ENCODE measurements at regions not wholly inside any gene's neighbourhood (a gene's known extent, or its start where the extent isn't known, plus 50 kb on each side); places are given as distances from the start of the nearest gene placed in this dataset.

DNA sequence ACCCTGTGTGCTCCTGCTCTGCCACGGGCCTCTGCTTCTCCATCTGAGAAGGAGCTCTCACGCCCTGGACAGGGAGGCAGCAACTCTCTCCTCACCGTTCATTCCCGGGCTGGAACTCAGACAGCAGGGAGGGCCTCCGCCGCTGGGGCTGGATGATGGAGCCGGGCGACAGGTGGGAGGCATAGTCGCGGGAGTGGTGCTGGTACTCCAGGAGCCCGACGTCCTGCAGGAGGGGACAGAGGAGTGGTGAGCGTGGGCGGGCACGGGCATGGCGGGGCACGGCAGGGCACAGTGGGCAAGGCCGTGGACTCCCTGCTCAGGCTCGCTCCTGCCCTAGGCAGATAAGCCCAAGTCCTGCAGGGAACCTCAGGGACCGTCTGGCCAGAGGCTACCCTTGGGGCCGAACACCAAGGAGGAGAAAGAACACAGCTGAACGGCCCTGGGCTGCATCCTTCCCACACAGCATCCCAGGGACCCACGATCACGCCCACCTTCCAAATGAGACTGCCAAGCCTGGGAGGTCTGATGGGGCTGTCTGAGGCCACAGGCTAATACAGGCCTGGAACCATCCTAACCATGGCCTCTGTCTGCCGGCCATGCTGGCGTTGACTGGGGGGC, 81.0 kb downstream of the NCOR2 start:
- TF ChIP-seq, protein P1, sequence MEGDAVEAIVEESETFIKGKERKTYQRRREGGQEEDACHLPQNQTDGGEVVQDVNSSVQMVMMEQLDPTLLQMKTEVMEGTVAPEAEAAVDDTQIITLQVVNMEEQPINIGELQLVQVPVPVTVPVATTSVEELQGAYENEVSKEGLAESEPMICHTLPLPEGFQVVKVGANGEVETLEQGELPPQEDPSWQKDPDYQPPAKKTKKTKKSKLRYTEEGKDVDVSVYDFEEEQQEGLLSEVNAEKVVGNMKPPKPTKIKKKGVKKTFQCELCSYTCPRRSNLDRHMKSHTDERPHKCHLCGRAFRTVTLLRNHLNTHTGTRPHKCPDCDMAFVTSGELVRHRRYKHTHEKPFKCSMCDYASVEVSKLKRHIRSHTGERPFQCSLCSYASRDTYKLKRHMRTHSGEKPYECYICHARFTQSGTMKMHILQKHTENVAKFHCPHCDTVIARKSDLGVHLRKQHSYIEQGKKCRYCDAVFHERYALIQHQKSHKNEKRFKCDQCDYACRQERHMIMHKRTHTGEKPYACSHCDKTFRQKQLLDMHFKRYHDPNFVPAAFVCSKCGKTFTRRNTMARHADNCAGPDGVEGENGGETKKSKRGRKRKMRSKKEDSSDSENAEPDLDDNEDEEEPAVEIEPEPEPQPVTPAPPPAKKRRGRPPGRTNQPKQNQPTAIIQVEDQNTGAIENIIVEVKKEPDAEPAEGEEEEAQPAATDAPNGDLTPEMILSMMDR (IDR thresholded peaks at IDR 0.05), result no peak
- no peak for TF ChIP-seq POLR2A (IDR thresholded peaks at IDR 0.05)
